Esophagus squamous epithelium (tissue), 5 donors: ENCODE measurements at regions not wholly inside any gene's neighbourhood (a gene's known extent, or its start where the extent isn't known, plus 50 kb on each side); places are given as distances from the start of the nearest gene placed in this dataset.
"Not testable (repeated sequence)": the region's sequence is repeated elsewhere in the genome, so short reads cannot be mapped to it uniquely, and the experiment has no call there.

Experiments used
- DNase-seq: peaks from one replicate; lab custom pipeline; 2025; lab: John Stamatoyannopoulos, UW
- H3K27ac ChIP-seq, 4 donors: fragments of 200-600 bp; sonication (generic); one replicate each; pipeline ENCODE4 v1.5.1; 2016 to 2019; ENCODE audit warnings: mild to moderate bottlenecking in 1 of 4
- H3K27me3 ChIP-seq, 4 donors: fragments of 200-600 bp; sonication (generic); 1 replicate in 3 of 4; 2 replicates in 1 of 4; pipeline versions ENCODE4 v1.5.1 to v1.6.0; 2017 to 2021; ENCODE audit warnings: antibody characterized with exemption in 1 of 4
- H3K36me3 ChIP-seq, 3 donors: fragments of 200-600 bp; sonication (generic); one replicate each; pipeline ENCODE4 v1.5.1; 2016 to 2019
- H3K4me1 ChIP-seq, 3 donors: fragments of 200-600 bp; sonication (generic); one replicate each; pipeline ENCODE4 v1.5.1; 2017 to 2019
- H3K4me3 ChIP-seq, 4 donors: fragments of 200-600 bp; sonication (generic); 1 replicate in 3 of 4; 2 replicates in 1 of 4; pipeline ENCODE4 v1.5.1; 2016 to 2019; ENCODE audit warnings: mild to moderate bottlenecking in 2 of 4, moderate library complexity in 1 of 4
- H3K9me3 ChIP-seq, 3 donors: fragments of 200-600 bp; sonication (generic); one replicate each; pipeline ENCODE4 v1.5.1; 2016 to 2019
- POLR2A ChIP-seq, 4 donors: fragments of 450-650 bp; IDR thresholded peaks; one replicate each; pipeline ENCODE4 v1.6.1; 2017; ENCODE audit warnings: antibody characterized with exemption in 4 of 4, mild to moderate bottlenecking in 4 of 4, moderate library complexity in 3 of 4
- WGBS, 2 donors: methylation state at CpG; one replicate each; pipeline ENCODE4 v1.1.5; 2018; 5-methylcytosine and 5-hydroxymethylcytosine counted together
- intact Hi-C: fragments of 100-400 bp; cut with DNase I; formaldehyde crosslinking; loops from one replicate; pipeline ENCODE4 v1.15.0; 2022
- TF ChIP-seq, protein P1 (sequence below), 6 experiments: fragments of 450-650 bp in 4 of 6; fragments of 200-600 bp in 2 of 6; sonication (generic) in 2 of 6; IDR thresholded peaks; one replicate each; pipeline ENCODE4 v1.5.1; 2016 to 2019; ENCODE audit warnings: antibody characterized with exemption in 6 of 6, mild to moderate bottlenecking in 4 of 6, moderate library complexity in 4 of 6
- donor health status: DM: yes; HTN: yes; CAD: no.

GRCh38 chr5:165404917-165405316, 1899.5 kb downstream of the MAT2B start:
- Histone ChIP-seq H3K27ac (no peak overlapping the region), H3K27me3 (no peaks in the 10 kb centered on the region), H3K4me1 (no peaks in the 10 kb centered on the region), H3K36me3 (no peaks in the 10 kb centered on the region), H3K9me3 (no peaks in the 10 kb centered on the region), H3K4me3 (no peak overlapping the region)
- no peak for DNase-seq
- 48 to 57% methylated on average over 2 of the region's 2 CpGs for WGBS, 2 donors
- intact Hi-C loops, result no loop called here
- TF ChIP-seq POLR2A (IDR thresholded peaks at IDR 0.05), result no peak
- TF ChIP-seq, protein P1, sequence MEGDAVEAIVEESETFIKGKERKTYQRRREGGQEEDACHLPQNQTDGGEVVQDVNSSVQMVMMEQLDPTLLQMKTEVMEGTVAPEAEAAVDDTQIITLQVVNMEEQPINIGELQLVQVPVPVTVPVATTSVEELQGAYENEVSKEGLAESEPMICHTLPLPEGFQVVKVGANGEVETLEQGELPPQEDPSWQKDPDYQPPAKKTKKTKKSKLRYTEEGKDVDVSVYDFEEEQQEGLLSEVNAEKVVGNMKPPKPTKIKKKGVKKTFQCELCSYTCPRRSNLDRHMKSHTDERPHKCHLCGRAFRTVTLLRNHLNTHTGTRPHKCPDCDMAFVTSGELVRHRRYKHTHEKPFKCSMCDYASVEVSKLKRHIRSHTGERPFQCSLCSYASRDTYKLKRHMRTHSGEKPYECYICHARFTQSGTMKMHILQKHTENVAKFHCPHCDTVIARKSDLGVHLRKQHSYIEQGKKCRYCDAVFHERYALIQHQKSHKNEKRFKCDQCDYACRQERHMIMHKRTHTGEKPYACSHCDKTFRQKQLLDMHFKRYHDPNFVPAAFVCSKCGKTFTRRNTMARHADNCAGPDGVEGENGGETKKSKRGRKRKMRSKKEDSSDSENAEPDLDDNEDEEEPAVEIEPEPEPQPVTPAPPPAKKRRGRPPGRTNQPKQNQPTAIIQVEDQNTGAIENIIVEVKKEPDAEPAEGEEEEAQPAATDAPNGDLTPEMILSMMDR (IDR thresholded peaks at IDR 0.05), result no peak

DNA sequence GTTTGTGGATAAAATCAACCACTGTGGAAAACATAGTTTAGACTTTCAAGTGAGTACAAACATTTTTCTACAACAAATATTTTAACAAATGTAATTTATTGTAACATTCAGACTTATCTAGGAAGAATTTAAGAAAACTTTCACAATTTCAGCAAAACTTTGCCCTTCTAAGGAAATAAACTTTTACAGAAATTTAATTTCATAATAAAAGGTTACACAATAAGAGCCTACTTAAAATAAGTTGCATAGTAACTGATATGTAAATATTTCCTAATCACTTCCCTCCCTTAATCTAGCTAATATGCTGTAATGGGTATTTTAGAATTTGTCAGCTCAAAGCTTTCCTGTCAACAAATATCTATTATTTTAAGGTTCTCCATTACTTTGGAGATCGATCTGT, 1899.9 kb downstream of the MAT2B start:
- Histone ChIP-seq H3K36me3 (no peaks in the 10 kb centered on the region), H3K27ac (no peak overlapping the region), H3K4me1 (no peaks in the 10 kb centered on the region), H3K27me3 (no peaks in the 10 kb centered on the region), H3K9me3 (no peaks in the 10 kb centered on the region), H3K4me3 (no peak overlapping the region)
- TF ChIP-seq, protein P1 (IDR thresholded peaks at IDR 0.05), result no peak
- no peak for TF ChIP-seq POLR2A (IDR thresholded peaks at IDR 0.05)
- no peak for DNase-seq
- intact Hi-C loops, result no loop called here
- WGBS, 2 donors, result 38 to 58% methylated on average over 1 of the region's 1 CpG

- no peak overlapping the region for H3K27ac ChIP-seq
- intact Hi-C loops, result no loop called here
- no peaks in the 10 kb centered on the region for H3K9me3 ChIP-seq
- no peaks in the 10 kb centered on the region for H3K27me3 ChIP-seq
- no peaks in the 10 kb centered on the region for H3K4me1 ChIP-seq
- no peak for TF ChIP-seq POLR2A (IDR thresholded peaks at IDR 0.05)
- TF ChIP-seq, protein P1 (IDR thresholded peaks at IDR 0.05), result no peak
- DNase-seq, result no peak
- WGBS, 2 donors, result 72 to 85% methylated on average over 3 of the region's 3 CpGs
- no peak overlapping the region for H3K4me3 ChIP-seq
- H3K36me3 ChIP-seq, result no peaks in the 10 kb centered on the region
Observed at GRCh38 chr5:165407352-165407751, 1901.9 kb downstream of the MAT2B start.

GRCh38 chr5:165410476-165410875, 1905.1 kb downstream of the MAT2B start:
- WGBS, 2 donors, result 88 to 93% methylated on average over 1 of the region's 1 CpG
- H3K4me1 ChIP-seq, result no peaks in the 10 kb centered on the region

GRCh38 chr5:165411532-165411931, 1906.1 kb downstream of the MAT2B start:
- DNase-seq, result not testable (repeated sequence)
- 44 to 71% methylated on average over 1 of the region's 1 CpG for WGBS, 2 donors

More at GRCh38 chr5:165410476-165410875, 1905.1 kb downstream of the MAT2B start:
- TF ChIP-seq, protein P1 (IDR thresholded peaks at IDR 0.05), result no peak
- no peak for TF ChIP-seq POLR2A (IDR thresholded peaks at IDR 0.05)
- DNase-seq, result no peak
- H3K27me3 ChIP-seq, result no peaks in the 10 kb centered on the region
- intact Hi-C loops, result no loop called here
- no peaks in the 10 kb centered on the region for H3K9me3 ChIP-seq
- H3K27ac ChIP-seq, result no peak overlapping the region
- no peaks in the 10 kb centered on the region for H3K36me3 ChIP-seq
- H3K4me3 ChIP-seq, result no peak overlapping the region

GRCh38 chr5:165420493-165420892, 1915.1 kb downstream of the MAT2B start:
- TF ChIP-seq, protein P1 (IDR thresholded peaks at IDR 0.05), result no peak
- no peaks in the 10 kb centered on the region for H3K27me3 ChIP-seq
- no peak overlapping the region for H3K27ac ChIP-seq
- no peaks in the 10 kb centered on the region for H3K9me3 ChIP-seq
- intact Hi-C loops, result no loop called here
- no peaks in the 10 kb centered on the region for H3K36me3 ChIP-seq
- no peak for DNase-seq
- no peaks in the 10 kb centered on the region for H3K4me1 ChIP-seq
- 22 to 50% methylated on average over 4 of the region's 4 CpGs for WGBS, 2 donors
- no peak overlapping the region for H3K4me3 ChIP-seq

More at GRCh38 chr5:165411532-165411931, 1906.1 kb downstream of the MAT2B start:
- H3K36me3 ChIP-seq, intact Hi-C loops, H3K9me3 ChIP-seq, H3K4me3 ChIP-seq, H3K27me3 ChIP-seq, H3K27ac ChIP-seq, H3K4me1 ChIP-seq: not testable (repeated sequence)
